Right hindlimb (tissue), 1 donor: ENCODE measurements at regions not wholly inside any gene's neighbourhood (a gene's known extent, or its start where the extent isn't known, plus 50 kb on each side); places are given as distances from the start of the nearest gene placed in this dataset.

Experiments used
- DNase-seq: peaks from one replicate; pipeline ENCODE4 v3.0.0-alpha.2; 2018

DNA sequence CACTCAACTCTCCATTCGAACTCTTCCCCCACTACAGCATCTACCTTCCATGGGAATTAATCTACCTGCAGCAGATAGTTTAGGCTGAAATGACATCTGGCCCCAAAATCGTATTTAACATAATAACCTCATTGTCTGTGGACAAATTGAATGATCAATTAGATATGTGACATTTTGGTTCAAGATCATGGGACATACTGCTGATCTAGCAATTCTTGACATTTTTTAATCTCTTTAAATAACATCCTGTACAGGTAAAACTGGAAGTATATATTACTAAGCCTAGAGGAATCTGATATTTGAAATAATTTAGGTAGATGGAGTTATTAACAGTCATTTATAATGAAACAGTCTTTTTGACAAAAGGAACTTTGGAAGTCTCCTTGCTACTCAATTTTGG is 702.5 kb downstream of the NLGN4X start:
- DNase-seq = no peak

DNA sequence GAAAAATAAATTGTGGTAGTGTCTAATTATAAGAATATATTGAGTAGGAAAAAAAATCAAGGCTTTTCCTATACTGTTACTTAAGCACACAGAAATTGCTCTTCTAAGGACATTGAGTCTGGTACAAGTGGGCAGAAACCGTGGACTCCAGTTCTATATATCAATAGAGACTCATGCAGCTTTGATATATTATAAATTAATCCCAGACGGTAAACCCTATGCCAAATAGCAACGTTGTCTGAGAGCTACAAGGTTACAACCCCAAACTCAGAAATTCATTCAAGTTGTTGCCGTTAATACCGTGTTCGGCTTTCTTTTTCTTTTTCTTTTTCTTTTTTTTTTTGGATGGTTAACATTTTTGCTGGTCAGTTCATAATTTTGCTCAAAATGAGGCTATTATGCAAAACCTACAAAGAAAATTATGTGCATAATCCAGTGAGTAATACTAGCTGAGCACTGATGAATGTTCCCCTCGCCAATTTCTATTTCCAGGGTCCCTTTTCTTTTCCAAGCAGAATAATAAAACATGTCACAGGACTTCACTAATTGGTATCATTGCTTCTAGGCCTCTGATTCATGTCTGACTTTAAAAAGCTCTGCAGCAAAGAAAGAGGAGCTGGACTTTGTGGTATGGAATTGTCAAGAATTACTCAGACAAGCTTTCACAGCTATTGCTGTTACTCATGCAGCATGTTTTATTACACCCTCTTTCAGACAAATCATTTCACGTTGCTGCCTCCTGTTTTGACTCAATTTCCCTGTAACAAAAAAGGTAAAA is 737.7 kb downstream of the NLGN4X start:
- no peak for DNase-seq

DNA sequence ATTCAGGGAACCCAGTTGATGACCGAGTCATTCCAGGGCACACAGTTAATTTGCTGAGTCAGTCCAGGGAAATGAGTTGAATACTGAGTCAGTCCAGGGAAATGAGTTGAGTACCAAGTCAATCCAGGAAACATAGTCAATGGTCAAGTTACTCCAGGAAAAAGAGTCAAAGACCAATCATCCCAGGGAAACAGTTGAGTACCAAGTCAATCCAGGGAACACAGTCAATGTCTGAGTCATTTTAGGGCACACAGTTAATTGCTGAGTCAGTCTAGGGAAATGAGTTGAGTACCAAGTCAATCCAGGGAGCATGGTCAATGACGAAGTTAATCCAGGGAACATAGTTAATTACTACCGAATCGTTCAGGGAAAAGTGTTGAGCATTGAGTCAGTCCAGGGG is 754.4 kb downstream of the NLGN4X start:
- DNase-seq = no peak

DNA sequence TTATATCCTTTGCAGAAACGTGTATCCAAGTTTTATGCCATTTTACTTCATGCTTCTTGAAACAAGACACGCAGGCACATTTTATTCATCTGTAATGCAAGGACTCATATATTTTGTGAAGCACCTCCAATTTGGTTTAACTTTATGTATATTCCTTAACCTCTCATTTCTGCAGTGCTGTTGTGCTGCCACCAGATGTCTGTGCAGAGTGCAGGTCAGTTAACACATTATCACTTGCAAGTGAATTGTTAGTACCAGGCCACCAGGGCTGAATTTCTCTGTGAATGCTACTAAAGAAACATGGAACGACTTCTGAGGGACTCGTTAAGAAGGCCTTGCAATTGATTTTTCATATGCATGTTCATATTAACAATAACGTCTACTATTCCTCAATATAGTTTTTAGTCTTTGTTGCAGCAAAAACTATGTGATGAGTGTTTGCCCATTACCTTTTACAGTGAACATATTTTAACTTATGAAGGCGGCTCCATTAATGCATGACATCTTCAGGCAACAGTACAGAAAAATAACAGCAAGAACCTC is 770.3 kb downstream of the NLGN4X start:
- no peak for DNase-seq

DNA sequence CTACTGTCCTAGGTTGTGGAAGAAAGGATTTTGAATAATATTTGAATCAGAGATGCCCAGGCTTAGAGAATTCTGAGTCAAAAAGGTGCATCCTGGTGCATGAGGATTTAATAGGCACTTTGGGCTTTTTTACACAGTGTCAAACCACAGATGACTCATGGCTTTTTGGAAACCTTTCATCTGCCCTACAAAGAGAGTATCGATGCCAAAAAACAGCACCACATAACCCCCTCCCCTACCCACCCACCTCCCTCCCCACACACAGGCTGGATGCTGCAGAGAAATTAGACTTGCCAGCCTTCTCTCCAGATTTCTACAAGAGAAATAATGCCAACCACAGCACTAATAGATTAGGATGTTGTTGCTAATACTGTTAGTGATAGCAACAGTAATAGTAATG is 779.3 kb downstream of the NLGN4X start:
- DNase-seq = no peak

DNA sequence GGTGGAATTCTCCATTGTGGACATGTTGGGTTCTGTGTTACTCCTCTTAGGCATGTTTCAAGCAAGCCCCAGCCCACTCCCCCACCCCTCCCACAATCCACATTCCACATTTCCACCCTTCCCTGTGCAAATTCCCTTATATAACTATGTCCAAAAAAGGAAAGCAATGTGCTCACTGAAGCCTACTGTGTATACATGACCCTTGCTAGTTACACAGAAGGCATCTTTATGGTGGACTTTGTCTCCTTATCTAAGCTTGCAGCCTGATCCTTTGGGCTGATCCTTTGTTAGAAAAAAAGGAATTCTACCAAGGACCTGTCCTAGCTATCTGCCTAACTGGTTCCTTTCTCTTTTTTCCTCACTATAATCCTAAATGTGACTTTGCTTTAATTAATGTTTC is 796.8 kb downstream of the NLGN4X start:
- no peak for DNase-seq

DNA sequence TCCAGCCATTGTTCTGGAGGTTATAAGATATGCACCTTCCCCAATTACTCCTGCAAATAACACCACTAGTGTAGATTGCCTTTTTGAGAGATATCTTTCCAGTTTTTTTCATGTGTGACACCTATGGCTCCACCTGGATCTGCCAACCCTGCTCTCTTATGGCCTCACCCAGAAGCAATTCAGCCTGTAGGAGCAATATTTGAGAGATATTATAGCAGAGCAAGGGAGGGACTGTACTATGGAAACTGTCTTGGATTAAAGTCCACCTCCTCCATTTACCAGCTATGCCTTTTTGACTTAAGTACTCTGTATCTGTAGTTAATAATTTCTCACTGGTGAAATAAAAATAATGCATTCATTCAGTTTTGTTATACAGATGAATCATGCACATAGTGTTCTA is 803.5 kb downstream of the NLGN4X start:
- DNase-seq = no peak

DNA sequence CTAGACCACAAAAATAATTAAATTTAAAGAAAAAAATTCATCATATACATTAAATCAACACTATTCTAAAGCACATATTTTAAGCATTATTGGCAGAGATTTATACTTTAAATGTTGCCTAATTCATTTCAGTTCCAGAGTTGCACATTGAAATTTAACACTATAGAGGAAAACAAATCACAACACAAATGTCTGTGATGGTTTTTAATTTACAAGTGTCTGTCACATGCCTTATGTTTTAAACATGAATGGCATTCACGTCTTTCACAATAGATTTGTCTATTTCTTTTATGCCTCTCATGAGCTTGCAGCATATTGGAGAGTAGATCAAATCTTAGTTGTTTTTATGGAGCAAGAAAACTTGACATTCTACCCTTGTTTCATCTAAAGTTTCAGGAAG is 811.3 kb downstream of the NLGN4X start:
- DNase-seq = no peak

DNA sequence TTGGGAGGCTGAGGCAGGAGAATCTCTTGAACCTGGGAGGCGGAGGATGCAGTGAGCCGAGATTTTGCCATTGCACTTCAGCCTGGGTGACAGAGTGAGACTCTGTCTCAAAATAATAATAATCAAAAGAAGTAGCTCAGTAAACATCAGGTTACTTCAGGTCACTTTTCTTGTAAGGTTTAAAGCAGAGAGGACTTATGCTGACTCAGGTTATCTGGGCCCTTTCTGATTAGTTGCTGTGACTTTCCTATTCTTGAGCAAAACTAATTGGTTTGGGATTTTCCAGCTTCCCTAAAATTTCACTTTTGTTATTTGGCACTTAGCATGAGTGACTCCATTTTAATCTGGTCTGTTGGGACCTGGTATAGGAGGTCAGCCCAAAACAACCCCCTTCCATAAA is 812.9 kb downstream of the NLGN4X start:
- no peak for DNase-seq

DNA sequence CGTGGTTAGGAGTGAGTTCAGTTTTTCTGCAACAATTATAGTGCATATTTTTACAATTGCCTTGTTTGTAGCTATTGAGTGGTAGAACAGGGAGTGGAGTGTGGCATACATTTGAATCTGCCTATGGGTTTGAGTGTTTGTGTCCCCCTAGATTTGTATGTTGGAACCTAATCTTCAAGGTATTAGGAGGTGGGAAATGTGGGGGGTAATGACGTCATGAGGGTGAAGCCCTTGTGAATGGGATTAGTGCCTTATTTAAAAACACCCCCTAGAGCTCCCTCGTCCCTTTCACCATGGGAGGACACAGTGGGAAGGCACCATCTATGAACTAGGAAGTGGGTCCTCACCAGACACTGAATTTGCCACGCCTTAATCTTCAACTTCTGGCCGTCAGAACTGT is 819.6 kb downstream of the NLGN4X start:
- DNase-seq = no peak

DNA sequence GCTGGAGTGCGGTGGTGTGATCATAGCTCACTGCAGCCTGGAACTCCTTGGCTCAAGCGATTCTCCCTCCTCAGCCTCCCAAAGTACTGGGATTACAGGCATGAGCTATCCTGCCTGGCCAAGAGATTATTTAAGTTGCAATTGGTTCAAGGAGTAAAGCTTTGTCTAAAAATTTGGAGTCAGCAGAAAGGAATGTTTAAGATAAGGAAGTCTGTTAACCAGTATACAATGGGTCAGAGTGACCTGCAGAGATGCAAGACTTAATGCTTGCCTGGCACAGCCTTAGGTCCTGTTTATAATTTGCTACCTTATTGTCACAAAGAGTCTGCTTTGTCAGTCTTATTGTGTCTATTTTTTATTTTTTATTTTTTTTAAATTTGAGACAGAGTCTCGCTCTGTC is 826.2 kb downstream of the NLGN4X start:
- DNase-seq = no peak

DNA sequence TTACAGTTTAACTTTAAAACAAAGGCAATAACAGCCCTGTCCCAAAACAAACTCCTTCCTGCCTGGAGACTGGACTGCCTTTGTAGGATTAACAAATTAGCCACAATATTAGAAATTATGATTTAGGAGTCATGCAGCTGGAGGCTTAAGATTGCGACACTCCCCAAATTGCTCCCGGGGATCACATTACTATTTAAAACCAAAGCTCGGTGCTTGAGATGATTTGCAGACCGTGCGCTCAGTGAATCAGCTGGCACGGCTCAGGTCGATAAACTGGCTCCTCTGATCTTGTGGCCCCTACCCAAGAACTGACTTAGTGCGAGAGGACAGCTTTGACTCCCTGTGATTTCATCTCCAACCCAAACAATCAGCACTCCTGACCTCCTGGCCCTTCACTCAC is 829.3 kb downstream of the NLGN4X start:
- DNase-seq = no peak

DNA sequence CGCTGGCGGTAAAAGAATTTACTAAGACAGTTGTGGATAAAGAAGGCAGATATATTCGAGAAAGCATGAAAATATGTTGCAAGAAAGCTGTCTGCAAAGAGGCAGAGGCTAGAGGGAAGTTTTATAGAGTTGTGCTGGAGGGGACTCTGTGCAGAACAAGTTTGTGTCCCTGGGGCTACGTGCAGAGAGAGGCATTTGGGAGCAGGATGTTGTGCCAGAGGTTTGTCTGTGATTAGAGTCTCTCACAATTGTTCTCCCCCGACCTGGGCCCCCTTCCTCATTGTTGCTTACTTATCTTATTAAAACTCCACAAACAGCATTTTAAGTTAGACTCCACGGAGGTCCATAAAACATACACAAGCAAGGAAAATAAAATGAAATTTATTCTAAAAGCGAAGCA is 831.3 kb downstream of the NLGN4X start:
- DNase-seq = no peak

DNA sequence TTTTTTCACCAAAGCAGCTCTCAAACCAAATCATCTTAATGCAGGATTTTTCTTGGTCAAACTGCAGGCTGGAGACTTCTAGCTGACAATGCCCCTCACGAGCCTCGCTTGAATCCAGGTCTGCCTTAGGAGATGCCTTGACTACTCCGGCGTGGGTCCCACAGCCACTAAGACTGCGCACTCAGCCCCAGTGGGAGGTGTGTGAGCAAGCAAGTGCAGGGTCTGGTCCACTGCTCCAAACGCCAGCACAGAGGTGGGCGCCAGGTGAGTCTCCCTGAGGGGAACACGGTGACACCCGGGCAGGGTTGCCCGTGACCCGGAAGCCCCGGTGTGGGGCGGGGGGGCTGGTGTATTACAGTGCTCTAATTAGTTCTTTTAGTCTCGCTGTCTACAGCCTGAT is 838.3 kb downstream of the NLGN4X start:
- DNase-seq = no peak

DNA sequence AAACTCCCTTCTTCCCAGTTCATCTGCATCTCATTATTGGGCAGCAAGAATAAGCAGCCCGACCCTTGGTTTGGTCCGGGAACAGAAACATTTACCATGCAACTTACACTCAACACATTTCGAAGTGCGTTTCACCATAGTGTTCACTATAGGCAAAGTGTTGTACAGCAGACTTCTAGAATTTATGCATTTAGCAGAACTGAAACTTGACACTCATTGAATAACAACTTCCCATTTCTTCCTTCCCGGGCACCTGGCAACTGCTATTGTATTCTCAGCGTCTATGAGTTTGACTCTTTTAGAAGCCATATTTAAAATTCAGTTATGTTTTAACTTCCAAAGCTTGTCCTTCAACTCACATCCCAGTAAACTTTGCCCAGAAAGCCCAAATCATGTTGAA is 840.6 kb downstream of the NLGN4X start:
- no peak for DNase-seq

DNA sequence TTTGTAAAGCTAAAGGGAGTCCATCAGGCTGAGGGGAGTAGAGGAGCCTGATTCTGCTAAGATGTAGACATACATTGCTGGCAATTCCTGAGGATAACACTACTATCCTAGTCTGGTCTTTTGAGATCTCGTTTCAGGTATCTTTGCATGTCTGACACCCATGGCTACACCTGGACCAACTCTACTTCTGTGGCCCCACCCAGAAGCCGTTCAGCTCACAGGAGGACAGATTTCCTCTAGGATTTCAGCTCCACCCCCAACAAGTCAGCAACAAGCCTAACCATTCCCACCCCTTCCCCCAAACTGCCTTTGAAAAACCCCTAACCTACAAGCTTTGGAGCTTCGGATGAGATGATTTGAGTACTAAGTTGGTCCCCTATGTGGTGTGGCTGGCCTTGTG is 848.2 kb downstream of the NLGN4X start:
- DNase-seq = no peak

DNA sequence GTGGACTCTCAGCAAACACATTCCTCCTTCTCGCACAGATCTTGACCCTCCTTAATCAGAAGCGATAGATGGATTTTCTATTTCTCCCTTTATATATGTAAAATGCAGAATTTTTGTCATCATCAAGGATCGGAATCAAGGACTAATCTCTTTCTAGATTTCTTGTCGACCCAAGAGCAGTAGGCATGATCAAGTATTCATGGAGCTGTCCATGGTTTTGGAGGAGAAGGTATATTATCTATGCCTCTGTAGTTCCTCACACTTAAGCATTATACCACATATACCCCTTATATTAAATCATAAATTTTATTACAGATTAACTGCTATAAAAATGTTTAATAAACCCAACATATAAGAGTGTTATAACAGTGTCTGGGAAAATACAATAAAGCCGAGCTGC is 886.8 kb downstream of the NLGN4X start:
- no peak for DNase-seq

DNA sequence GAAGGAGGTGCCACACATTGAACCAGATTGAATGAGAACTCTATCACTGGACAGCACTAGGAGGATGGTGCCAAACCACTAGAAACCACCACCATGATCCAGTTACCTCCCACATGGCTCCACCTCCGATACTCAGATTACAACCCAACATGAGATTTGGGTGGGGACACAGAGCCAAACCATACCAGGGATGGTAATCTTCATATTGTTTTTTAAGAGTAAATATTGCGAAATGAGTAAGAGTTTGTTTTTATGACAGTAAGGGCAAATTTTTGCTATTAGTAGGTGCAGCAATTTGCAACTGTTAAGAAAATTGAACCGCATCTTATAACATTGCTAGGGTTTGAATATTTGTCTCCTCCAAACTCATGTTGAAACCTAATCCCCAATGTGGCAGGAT is 891.5 kb downstream of the NLGN4X start:
- no peak for DNase-seq

DNA sequence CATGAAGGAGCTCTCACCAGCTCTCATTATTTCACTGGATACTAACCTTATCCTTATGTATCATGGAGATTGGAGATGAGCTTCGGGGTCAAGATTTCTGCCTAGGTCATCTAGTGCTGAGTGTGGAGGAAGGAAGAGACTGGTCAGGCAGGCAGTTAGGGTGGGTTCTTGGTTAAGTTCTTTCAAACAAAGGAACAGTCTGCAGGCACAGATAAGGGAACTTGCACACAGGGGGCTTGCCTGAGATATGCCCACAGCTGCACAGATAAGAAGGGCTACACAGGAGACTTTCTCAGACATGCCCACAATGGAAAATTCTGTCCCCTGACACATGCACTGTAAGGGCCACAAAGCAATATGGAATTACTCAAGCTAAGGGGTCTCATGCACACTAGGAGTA is 904.1 kb downstream of the NLGN4X start:
- no peak for DNase-seq

DNA sequence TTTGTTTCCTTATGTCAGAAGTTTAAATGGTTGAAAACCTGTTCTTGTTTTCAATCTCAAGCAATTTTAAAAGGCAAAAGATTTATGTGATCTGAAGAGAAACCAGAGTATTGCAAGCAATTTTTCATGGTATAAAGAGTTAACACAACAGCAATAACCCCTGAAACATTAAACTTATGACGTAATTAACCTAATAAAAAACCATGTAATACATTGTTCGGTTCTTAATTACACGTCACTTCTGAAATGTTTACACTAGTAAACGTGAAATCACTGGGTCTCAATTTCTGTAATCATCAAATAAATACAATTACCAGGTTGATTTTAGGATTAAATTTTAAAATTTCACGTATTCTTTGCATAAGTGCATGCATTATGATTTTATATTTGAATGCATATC is 914.5 kb downstream of the NLGN4X start:
- DNase-seq = no peak

DNA sequence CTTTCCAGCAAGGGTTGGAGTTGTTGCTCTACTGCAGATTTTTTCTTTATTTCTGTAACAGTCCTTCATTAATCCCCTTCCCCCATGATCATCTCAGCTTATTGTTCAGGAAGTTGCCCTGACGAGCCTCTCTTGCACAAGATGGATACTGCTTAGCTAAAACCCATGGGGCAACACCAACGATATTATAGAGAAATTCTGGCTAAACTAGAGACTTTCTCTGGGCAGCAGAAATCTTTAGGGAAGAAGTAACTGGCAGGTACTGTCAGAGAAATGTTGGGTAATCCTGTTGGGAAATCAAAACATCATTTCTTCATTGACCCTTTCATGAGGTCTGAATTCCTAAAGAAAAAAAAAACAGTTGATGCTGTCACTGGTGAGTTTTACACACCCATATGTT is 921.3 kb downstream of the NLGN4X start:
- DNase-seq = no peak

DNA sequence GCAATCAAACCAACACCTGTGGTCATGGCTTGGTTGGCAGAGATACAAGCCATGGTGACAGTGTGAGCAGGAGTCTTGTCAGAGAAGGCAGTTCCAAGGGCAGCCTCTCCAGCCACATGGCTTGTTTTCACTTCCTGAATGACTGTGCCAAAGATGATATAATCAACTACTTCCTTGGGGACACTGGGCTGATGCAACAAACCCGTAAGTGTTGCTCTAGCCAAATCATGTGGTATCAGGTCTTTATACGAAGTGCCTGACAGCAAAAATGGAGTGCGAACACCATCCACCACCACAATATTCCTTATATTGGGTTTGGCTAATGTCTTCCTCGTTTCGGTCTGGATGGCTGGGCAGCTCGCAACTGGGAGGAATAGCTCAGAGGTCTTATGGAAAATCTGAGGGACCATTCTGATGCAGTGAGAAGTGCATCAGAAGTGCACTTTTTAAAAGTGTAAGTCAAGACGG is 922.0 kb downstream of the NLGN4X start:
- DNase-seq = peak; percentile 20

DNA sequence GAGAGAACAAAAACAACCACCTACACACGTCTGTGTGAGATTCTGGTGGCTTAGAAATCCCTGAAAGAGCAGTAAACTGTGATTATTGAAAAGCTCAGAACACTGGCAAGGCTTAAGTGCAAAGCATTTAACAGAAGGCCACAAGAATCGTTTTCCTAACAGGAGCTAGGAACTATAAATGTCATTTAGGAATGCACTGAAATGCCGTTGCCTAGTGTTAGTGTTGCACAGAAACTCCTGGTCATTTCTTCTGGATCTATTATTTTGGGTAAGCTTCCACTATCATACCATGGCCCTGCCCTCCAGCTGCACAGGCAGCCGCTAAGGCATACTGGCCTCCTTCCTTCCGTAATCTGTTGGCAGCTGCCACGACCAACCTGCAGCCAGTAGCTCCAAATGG is 923.2 kb downstream of the NLGN4X start:
- DNase-seq = no peak

DNA sequence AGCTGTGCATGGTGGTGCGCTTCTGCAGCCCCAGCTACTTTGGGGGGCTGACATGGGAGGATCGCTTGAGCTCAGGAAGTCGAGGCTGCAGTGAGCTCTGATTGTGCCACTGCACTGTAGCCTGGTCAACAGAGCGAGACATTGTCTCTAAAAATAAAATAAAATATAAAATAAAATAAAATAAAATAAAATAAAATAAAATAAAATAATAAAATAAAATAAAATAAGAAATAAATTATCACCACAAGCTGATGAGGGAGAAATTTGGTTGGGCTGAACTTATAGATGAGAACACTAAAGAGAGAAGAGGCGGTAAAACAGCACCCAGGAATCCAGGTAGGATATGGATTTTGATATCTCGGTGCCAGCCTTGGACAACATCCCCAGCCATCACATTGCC is 933.7 kb downstream of the NLGN4X start:
- no peak for DNase-seq

DNA sequence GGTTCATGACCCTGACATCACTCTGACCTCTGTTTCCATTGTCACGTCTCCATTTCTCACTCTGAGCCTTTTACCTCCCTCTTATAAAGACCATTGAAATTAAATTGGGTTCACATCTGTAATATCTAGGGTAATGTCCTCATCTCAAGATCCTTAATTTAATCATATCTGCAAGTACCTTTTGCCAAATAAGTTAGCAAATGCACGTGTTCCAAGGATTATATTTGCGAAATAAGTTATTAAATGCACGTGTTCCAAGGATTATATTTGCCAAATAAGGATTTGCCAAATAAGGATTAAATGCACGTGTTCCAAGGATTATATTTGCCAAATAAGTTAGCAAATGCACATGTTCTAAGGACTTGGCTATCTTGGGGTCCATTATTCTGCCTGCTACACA is 938.0 kb downstream of the NLGN4X start:
- no peak for DNase-seq
